ENCODE measurements at regions not wholly inside any gene's neighbourhood (a gene's known extent, or its start where the extent isn't known, plus 50 kb on each side); places are given as distances from the start of the nearest gene placed in this dataset.
"Not testable (repeated sequence)": the region's sequence is repeated elsewhere in the genome, so short reads cannot be mapped to it uniquely, and the experiment has no call there.

DNA sequence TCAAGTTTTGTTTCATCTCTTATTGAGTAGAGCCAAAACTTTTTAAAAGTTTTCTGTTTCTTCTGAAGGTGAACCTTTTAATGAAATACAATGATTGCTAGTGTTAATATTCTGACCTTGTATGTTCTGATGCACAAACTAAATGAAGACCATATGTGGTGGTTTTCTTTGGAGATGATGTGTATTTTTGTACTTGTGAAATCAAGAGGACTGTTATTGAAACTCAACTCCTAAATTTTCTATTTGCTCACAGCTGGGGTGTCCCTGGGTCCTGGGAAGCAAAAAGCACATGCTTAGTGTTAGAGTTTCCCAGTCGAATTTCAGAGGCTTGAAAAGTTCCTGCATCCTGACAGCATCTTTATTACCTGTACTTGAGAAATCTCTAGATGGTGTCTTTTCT, 1185.8 kb upstream of the ALCAM start:
- no peak for DNase-seq

DNA sequence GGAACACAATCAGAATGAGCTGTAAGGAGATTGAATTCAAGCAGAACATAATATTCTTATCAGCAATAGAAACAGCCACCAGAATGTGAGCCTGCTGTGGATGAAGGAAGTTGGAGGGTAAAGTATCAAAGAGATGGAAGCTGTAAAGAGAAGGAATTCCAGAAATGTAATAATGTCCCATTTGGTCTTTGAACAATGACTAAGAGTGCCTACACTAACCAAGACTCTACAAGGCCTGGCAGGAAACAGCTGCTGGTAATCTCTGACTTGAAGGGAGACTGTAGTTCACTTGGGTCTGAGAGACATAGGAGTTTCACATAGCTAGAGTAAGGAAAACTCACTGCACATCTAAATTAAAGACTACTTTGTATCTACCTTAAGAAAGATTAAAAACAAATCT, 1176.0 kb upstream of the ALCAM start:
- no peak for DNase-seq

DNA sequence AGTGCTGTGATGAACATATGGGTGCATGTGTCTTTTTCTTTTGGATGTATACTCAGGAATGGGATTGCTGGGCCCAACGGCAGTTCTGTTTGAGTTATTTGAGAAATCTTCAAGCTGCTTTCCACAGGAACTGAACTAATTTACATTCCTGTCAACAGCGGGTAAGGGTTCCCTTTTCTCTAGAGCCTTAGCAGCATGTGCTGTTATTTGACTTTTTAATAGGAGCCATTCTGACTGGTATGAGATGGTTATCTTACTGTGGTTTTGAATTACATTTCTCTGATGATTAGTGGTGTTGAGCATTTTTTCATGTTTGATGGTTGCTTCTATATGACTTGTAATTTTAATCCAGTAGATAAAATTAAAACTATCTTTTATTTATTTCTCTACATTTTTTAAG, 1168.6 kb upstream of the ALCAM start:
- no peak for DNase-seq

DNA sequence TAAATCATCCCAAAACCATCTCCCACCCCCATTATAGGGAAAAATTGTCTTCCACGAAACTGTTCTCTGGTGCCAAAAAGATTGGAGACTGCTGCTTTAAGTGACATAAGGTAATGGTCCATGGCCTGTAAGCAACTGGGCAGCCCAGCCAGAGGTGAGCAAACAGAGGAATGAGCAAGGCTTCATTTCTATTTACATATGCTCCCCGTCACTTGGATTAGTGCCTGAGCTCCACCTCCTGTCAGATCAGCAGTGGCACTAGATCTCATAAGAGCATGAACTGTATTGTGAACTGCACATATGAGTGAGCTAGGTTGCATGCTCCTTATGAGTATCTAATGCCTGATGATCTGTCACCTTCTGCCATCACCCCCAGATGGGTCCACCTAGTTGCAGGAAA, 1159.8 kb upstream of the ALCAM start:
- no peak for DNase-seq

DNA sequence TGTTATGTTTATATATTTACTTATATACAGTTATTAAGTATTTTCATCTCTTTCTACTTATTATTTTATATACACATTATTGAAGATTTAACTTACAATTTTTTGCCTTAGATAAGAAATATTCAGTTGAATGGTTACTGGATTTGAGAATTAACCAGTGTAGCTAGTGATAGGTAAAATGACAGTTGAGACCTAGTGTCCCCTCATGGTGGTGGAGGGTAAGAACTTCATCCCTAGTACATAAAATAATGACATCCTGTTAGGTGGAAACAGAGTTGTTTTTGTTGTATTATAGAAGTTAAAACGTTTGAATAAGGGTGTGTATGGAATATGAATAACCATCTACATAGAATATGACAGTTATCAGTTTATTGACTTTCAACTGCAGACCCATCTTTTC, 1152.4 kb upstream of the ALCAM start:
- no peak for DNase-seq

DNA sequence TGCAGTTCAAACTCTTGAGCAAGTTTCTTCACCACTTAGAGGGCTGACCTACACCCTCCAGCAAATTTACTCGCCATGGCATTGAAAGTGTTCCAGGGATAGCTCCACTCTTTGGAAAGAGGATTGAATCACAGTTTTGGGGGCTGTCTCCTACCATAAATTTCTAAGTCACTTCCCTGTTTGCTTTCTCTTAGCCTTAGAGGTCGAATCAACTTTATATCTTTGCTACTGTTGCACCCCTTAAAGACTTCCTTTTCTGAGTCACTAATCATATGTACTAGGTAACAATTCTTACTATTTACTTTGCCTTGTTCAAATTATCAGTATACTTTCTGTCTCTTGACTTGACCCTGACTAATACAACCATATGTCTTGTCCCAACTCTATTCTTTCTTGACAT, 1151.8 kb upstream of the ALCAM start:
- no peak for DNase-seq

DNA sequence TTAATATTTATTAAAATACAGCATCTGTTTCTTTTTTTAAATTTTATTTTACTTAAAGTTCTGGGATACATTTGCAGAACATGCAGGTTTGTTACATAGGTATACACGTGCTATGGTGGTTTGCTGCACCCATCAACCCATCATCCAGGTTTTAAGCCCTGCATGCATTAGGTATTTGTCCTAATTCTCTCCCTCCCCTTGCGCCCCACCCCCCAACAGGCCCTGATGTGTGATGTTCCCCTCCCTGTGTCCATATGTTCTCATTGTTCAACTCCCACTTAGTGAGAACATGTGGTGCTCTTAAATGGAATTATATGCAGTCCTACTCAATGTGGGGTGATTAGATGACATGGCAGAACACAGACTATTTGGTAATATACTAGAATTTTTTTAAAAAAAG, 1147.7 kb upstream of the ALCAM start:
- not testable (repeated sequence) for DNase-seq

DNA sequence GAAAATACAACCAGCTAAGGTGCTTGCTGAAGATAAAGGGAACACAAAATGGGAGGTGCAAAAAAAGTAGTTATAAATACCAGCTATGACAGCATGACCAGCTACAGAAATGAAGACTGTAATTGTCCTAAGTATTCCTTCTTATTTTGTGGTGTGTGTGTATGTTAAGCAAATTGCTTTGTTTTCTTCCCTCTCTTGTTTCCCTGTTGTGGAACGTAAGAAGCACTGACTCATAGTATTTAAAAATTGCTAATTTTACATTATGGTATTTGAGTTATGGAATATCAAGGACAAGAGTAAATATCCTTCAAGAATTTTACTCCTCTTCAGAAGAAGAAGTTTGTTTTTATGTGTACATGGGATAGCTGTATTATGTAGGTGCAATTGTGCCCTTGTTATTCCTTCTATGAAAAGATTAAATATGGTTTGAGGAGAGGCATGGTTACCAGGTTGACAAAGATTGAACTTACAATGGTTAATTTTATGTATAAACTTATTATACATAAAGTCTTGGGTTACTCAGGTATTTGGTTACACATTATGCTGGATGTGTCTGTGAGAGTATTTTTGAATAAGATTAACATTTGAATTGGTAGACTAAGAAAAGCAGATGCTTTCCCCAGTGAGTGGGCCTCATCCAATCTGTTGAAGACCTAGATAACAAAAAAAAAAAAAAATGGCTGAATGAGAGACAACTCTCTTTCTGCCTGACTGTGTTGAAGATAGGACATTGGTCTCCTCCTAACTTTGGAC, 1132.1 kb upstream of the ALCAM start:
- DNase-seq: no peak

DNA sequence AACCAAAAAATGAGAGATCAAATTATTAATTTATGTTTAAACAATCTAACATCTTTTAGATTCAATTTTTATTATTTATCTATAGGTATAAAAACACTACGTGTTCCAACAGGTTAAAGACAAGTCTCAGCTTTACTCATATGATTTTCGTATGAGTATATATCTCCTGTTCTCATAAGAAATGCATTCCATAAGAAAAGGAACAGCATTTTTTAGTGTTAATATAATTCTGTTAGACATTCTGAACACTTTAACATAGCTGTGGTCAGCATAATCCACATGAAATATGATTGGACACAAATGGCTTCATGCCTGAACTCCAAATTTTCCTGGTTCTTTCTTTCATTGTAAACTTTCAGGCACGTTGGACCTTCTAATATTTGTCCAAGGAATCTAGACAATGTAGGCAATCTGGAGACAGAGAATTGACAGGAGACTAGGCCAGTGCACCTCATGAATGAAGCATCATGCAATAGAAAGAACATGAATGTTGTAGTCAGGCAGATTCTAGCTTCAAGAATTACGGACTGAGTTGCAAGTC, 1122.0 kb upstream of the ALCAM start:
- no peak for DNase-seq

DNA sequence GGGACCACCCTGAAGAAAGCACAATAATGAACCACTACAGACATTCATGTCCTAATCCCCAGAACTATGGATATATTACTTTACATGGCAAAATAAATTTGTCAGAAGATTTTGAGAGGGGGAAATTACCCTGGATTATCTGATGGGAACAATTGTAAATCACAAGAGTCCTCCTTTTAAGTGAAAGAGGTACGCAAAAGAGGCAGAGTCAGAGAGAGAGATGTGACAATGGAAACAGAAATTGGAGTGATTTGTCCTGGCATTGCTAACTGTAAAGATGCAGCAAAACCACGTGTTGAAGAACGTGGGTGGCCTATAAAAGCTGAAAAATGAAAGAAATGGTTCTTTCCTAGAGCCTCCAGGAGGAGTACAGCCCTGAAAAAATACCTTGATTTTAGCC, 1121.4 kb upstream of the ALCAM start:
- DNase-seq: no peak

DNA sequence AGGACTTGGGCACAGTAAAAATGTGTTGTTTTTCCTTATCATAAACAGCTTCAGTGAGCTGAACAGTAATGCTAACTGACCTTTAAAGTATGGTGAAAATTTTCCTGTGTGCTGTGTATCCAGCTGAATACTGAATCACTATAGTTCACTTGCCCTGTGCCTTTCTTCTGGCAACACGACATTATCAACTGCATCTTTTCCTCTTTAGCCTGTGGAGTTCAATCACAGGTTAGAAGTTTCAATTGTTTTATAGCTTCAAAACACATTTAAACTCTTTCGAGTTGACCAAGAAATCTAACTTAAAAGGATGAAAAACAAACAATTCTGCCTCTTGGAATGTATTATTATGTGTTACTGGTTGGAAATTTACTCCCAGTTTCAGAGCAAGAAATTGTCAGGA, 1120.7 kb upstream of the ALCAM start:
- DNase-seq: no peak

DNA sequence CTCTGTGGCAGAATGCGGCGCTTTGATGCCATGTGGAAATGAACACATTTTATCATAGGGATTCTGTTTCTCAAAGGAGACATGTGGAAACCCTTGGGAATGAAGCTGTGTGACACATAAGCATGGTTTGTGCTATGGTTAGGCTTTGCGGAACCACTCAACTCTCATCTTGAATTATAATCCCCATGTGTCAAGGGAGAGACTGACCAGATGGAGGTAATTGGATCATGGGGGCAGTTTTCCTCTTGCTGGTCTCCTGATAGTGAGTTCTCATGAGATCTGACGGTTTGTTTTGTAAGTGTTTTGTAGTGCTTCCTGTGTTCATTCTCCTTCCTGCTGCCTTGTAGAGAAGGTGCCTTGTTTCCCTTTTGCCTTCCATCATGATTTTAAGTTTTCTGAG, 1109.2 kb upstream of the ALCAM start:
- no peak for DNase-seq

DNA sequence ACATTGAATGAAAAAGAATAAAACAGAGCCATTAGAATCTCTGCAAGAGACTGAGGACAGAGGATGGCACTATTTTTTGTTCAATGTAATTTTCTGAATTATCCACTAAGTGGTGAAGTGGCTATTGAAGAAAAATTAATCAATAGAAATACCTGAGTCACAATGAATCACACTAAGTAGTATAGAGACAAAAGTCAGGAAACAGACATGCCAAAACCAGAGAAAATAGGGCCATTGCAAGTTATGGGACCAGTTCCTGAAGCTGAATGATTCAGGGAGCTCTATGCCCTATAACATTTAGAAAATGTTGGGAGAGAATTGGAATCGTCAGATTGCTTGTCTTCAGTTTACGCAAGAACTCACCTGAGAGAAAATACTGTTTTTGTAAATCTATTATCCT, 1103.2 kb upstream of the ALCAM start:
- no peak for DNase-seq

DNA sequence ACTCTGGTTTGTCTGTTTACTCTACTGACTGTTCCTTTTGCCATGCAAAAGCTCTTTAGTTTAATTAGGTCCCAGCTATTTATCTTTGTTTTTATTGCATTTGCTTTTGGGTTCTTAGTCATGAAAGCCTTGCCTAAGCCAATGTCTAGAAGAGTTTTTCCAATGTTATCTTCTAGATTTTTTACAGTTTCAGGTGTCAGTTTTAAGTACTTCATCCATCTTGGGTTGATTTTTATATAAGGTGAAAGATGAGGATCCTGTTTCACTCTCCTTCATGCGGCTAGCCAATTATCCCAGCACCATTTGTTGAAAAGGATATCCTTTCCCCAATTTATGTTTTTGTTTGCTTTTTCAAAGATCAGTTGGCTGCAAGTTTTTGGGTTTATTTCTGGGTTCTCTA, 1100.5 kb upstream of the ALCAM start:
- DNase-seq: not testable (repeated sequence)

DNA sequence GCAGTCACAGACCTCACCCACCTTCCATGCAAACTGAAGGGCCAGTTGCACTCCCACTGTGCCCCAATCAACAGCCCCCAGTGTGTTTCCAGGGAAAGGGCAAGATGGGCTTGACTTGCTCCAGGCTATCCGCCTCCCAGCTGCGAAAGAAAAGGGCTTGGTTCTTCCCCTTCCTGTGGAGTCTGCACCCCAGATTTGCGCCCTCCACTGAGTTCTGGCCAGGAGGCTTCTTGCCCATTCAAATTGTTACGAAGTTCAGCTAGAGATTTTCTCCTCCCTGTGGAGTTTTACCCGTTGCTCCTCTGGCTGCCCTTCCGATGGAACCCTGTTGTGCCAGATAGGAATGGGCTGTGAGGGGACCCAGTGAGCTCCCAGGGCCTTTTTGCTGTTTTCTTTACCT, 1096.9 kb upstream of the ALCAM start:
- no peak for DNase-seq

DNA sequence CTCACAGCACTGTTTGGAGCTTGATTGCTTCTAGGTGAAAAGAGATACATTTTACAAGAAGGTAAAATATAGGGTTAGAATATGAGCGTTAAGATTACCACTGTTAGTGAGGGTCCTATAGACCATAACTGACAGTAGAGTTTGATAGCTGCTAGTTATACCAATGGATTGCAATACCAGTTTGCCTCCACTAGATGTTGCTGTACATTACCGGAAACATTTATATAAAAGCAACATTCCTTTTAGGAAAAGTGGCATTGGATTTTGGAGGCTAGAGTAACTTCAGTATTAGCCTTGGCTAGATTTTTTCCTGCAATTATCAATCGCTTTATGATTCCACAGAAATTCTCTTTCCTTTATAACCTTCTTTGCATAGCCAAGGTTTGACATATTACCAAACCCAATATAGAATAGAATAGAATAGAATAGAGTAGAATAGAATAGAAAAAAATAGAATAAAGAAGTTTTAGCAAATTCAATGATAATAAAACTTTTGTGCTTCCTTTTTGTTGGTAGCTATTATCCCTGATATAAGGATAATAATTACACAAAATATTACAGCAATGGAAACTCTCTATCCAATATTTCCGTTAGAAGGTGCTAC, 1093.6 kb upstream of the ALCAM start:
- no peak for DNase-seq

DNA sequence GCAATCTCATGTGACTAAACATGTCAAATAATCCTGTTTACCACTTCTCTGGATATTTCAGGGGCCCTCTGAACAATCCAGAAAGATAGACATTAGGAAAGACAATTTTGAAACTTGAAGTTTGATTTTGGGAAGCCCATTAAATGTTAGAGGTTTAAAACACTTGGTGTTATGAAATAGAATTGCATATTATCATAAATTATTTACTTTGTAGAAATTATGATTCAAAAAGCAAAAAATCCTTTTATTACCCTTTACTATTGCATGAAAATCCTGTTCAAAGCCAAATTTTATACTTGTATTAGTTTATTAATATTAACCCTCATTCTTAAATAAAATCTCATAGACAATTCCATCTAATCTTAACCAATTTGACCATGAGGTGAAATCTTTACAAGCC, 1091.5 kb upstream of the ALCAM start:
- DNase-seq: no peak

DNA sequence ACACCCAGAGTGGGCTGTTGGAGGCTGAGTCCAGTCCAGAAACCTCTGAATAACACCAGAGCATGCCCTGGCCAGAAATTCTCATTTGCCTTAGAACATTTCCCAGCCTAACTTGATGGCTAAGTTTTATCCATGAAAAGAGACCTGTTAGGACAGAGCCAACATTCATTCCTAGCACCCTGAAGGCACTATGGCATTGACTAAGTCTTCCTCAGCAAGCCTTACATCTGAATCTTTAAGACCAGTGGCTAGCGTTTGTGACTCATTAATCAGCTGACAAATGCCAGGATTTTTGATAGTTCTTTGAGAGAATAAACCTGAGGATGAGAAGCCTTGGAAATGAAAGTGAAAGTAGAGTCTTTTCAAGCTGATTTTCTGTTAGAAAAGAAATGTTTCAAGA, 1087.1 kb upstream of the ALCAM start:
- no peak for DNase-seq

DNA sequence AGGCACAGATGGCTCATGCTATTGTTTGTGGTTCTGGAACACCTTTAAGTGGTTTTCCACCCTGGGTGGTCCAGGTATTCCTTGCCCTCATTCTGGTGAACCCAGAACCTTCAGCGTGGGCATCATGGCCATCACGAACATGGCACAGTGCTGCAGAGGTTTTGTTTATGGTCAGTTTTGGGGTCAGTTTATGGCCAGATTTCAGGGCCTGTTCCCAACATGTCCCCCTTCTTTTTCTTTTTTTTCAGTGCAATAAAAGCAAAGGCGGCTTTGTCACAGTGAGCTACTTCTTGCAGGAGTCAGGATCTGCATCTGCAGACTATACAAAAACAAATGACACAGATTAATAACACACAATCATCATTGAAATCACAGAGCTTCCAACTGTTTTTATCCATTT, 1085.0 kb upstream of the ALCAM start:
- no peak for DNase-seq

DNA sequence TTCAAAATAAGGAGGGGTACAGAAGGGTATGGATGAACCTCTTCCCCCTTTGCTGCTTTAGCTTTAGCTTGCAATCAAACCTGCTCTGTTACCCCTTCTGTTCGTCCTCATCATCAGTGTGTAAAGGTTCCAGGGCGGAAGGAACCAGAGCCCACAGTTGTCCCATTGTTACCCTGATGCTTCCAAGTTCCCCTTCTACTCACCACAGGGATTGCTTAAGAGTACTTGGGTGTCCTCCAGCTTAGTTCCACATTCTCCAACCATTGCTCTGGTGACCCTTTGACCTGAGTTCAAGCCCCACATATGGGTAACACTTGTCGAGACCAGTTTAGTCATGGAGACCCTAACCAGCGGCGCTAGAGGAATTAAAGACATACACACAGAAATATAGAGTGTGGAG, 1080.1 kb upstream of the ALCAM start:
- DNase-seq: no peak

DNA sequence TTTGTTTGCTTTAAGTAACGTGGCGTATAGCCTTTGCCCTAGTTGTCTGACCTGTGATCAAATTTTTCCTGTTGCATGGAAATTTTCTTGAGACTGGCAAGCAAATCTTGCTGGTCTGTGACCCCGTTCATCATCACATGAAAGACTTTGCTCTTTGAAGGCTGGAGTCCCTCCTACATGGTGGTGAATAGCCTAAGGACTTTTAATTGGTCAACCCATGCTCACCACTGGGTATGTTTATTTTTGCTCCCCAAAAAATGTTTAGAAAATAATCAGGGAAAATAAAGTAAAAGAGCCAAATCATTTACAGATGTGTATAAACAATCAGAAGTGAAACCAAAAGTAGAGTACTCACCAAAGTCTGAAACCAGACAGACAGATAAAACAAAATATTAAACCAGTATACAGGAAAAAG, 1075.3 kb upstream of the ALCAM start:
- DNase-seq: no peak

DNA sequence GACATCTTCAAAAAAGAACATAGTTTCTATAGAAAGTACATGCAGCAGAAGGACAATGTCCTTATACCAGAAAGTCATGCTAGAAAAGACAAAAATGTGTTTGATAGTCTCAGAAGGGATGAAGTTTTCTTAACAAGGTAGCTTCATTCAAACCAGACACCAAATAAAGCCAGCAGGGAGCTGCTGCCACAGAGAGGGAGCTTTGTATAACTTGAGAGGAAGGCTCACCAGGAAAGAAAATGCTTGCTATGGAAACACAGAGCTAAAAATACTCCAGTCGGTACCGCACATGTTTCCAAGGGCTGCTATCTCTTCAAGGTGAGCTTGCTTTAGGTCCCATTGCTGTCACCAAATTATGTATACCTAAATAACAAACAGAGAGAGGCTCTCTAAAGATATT, 1074.8 kb upstream of the ALCAM start:
- DNase-seq: no peak

DNA sequence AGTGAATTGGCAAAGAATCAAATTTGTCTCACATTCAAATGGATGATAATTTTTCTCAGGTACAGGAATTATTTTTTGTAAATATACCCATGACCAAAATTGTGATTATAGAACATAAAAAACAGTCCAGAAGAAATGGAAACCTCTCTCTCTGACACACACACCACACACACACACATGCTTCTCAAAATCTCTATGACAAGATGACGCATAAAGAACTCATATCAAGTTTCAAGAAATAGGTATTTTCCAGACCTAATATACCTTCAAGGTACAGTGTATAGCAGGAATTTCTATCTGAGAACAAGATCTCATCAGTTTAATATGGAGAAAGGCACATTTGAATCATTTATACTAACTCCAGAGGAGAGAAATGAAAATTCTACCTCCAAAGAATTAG, 1069.1 kb upstream of the ALCAM start:
- no peak for DNase-seq

DNA sequence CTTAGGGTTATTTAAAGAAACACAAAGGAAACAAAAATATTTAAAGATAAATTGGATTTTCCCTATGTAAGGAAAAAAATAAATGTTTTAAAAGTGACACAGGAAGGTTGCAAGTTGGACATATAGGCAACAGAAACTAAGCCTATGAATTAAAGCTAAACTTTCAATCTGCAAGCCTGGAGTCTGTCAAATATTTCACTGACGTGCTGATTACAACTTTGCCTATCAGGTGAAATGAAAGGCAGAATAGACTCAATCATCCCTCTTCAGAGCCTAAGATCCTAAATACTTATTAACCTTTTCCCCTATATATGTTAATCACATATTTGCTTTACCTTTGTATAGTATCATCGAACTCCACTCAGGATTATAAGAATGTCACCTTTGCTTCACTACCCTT, 1068.0 kb upstream of the ALCAM start:
- DNase-seq: no peak

DNA sequence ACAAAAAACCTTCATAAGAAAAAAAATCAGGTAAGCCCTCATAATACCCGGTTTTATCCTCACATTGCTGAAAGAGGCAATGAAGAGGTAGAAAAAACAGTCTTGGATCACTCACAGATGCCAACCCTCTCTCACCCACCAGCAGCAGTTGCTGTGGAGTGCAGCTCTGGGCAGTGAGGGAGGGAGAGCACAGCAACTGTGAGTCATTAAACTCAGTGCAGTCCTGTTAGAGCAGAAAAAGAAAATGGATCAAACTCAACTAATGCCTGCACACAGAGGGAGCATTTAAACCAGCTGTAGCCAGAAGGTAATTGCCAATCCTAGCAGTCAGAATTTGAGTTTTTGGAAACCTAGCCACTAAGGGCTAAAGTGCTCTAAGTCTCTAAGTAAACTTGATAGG, 1050.6 kb upstream of the ALCAM start:
- DNase-seq: no peak

Data from activated gamma-delta T cell treated with Interleukin-2 at 50 U/mL for 16 hours (primary cell).